HG03460 (cell line): ENCODE measurements at regions not wholly inside any gene's neighbourhood (a gene's known extent, or its start where the extent isn't known, plus 50 kb on each side); places are given as distances from the start of the nearest gene placed in this dataset.
"Not testable (repeated sequence)": the region's sequence is repeated elsewhere in the genome, so short reads cannot be mapped to it uniquely, and the experiment has no call there.

Source experiments
- ATAC-seq: cut with Tn5 transposase; IDR thresholded peaks from one replicate; pipeline ENCODE4 v1.9.1; 2021; ENCODE audit not compliant: unreplicated experiment

DNA sequence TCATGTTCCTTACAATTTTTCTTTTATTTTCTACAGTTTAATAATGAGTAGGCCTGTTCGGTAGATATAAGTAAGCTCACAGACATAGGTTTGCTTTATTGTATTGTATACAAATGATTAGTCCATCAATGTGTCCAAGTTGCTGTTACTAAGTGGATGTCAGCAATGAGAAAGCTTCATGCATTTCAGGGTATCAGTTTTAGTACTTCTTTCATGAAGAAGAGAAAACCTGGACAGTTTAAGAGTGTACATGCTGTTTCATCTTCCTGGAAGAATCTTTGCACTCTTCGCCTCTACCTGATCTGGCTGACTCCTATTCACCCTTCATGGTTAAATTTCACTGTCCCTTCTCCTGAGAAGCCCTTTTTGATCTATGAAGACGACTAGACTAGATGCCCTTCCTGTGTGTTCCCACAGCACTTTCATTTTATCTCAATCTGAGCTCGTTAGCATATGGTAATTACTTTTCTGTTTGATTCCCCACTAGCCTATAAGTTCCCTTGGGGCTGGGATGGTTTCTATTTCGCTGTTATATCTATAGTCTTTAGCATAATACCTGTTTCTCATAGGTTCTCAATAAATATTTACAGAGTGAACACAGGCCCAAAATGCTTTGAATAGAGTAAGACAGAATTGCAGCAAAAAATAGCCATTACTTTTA is 70.7 kb downstream of the CETN3 start:
- peak; percentile 97 for ATAC-seq

GRCh38 chr5:90337449-90338052 is 72.0 kb downstream of the CETN3 start:
- no peak for ATAC-seq

GRCh38 chr5:90336752-90337151 is 72.8 kb downstream of the CETN3 start:
- ATAC-seq, result no peak

GRCh38 chr5:90334741-90335140 is 74.8 kb downstream of the CETN3 start:
- ATAC-seq, result no peak

DNA sequence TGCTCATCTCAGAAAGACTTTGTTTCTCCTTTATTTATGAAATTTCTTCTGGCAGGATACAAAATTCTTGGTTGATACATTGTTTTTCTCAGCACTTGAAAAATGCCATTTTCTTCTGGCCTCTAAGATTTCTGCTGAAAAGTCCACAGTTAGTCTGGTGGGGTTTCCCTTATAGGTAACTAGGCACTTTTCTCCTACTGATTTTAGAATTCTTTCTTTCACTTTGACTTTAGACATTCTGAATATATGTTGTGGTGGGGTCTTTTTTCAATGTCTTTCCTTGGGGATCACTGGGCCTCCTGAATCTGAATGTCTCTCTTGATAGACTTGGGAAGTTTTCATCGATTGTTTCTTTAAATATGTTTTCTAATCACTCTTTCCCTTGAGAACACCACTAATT is 79.6 kb downstream of the CETN3 start:
- ATAC-seq, result no peak

- no peak for ATAC-seq
Observed at GRCh38 chr5:90326995-90327394, 82.6 kb downstream of the CETN3 start.

DNA sequence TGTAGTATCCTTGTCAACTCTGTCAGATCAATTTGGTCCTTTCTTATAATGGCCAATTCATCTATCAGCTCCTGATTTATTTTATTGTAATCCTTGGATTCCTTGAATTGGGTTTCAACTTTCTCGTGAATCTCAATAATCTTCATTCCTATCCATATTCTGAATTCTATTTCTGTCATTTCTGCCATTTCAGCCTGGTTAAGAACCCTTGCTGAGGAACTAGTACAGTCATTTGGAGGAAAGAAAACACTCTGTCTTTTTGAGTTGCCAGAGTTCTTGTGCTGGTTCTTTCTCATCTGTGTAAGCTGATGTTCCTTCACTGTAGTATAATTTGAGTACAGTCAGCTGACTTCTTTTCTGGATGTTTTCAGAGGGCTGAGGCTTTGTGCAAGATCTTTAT is 84.5 kb downstream of the CETN3 start:
- ATAC-seq, result no peak

- not testable (repeated sequence) for ATAC-seq
Observed at GRCh38 chr5:90320348-90320747, 89.2 kb downstream of the CETN3 start.

DNA sequence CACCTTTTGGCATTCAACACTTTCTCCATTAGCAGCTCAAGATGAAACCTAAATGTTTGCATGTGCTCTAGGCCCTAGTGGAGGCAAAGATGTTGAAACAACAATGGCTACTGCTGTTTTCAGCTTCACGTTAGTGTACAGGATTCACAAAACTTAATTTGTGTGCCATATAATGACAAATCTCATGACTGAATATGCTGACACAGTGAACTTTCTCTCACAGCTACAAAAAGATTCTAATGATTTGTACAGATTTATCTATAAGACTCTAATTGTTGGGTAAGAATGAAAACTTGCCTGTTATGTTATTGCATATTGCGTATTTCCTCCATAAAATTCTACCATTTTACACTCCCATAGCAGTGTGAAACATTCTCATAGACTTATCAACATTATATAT is 97.5 kb downstream of the CETN3 start:
- ATAC-seq, result no peak

DNA sequence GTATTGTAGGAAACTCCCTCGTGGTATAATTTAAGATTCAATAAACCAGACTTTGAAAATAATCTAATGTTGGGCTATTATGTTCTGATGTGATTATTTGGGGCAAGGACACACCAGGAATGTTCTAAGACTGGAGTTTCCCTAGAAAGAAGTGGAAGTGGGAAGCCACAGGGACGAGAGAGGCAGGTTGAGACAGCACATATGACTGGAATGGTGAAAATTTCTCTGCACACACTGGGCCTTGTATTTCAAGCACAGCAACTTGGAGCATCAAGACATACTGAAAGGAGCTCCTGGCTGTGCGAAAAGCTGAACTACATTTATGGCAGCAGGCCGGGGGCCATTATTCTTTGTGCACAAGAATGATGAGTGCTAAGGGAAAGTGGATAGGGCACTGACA is 98.2 kb downstream of the CETN3 start:
- no peak for ATAC-seq

DNA sequence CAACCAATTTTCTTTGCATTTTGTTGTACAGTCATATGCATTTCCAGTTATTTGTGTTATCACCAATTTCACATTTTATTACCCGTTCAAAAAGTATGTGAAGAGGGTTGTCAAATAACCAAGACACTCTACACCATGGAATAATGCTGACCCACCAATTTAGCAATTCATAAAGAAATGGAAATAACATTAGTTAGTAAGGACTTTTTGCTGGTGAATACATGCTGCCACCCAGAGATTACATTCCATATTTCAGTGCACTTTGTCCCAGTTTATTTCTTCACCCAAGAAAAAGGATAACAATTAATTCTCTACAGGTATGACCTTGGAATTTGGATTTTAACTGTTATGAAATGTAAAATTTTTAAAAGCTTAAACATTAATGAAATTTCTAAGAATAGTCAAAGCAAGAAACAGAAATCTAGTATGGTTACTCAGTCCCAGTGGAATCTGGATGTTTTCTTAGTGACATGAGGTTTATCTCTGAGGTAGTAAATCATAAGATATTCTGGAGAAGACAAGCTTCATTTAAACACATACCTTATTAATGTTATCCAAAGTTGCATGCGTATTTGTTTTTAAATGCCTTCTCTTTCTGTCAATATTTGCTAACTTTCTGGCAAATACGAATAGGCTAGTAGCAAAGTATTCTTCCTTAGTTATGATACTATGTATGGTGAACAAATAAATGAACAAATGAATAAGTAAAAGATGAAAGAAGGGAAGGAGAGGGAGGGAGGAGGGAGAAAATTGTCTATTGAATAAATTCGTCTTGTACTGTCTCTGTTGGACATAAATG is 100.6 kb downstream of the CETN3 start:
- ATAC-seq, result no peak

DNA sequence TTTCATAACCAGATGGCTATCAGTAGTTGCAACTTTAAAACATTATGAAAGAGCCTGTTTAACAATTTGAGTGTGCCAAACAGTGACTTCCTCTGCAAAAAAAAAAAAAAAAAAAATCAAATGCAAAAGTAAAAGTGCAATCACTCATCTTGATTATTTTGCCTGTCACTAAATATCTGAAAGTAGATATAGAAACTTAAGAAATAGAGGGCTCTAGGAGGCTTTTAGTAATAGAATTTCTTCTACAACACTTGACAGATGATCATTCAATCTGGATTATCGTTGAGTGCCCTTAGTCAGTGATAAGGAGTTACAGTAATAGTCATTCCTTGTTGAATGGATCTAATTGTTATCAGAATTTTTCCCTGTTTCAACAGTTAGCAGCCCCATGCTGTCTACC is 101.8 kb downstream of the CETN3 start:
- ATAC-seq, result no peak

DNA sequence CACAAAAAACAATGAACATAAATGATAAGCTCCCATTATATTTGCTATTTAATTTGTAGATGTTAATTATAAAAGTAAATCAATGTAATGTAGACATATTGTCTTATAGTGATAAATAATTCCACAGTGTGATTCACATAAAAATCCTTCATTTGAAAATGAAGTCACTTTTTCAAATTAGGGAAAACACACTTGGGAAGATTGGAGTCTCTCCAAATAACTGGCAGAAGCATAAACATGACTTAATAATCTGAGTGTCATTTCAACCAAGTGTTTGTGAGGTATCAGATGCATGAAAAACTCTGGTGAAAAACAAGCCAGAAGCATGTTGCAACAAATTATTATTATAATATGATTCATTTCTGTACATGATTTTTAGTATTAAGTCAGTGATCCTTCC is 102.2 kb downstream of the CETN3 start:
- ATAC-seq, result no peak

DNA sequence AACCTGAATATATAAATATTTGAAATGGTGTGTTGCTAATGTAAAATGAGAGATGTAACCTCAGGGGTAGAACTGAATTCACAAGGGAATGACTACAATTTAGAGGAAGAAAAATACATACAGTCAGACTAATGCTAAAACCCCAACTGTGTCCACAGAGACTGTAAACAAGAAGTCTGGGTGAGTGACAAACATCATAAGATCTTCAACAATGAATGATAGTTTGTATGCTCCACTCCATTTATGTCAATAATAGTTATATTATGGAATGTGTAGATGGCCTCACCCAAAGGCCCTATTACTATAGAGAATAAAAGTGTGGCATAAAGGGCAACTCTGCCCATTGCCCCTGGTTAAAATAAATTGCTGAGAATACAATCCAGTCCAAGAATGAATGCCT is 102.9 kb downstream of the CETN3 start:
- ATAC-seq, result no peak

DNA sequence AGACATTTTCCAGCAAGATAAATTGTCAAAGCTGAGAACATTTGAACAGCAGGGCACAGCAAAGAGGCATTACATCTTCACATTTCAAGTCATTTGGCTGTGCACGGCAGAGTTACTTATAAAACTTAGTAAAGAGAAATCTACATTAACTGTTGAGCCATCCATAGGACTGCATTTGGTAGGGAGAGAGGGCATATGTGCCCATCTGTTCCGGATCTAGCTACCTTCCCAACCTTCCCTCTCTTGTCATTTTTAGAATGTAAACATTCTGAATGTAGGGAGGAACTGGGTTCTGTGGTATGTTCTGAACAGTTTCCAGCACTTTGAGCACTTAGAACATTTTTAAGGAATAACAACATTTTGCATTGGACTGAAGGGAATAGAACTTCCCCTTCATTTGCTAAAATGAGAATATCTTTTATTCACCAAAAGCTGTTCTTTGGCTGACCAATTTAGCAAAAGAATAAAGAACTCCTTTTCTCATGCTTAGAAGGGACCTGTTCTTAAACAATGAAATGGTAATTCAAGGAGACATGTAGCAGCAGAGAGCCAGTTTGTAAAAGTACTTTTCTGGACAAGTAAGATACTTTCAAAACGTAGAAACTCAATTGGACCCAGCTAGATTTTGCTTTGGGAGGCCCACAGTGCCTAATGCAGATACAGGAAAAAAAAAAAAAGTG is 104.4 kb downstream of the CETN3 start:
- no peak for ATAC-seq

DNA sequence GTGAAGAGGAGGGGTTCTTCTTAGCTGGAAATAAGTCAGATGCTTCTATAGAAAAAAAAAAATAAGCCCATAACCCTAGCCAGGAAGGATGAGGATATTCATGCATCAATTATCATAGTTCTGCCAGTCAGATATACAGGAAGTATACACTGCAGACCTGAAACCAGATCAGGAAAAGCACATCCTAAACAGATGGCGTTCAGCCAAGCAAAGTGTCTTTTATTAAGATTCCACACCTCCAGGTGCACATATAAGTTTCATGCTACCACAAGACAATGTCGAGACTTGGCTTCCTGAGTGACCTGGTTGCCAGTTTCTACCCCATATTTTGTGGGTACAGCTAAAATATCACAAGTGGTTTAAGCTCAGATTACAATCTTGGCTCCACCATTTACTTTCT is 108.3 kb downstream of the CETN3 start:
- no peak for ATAC-seq

DNA sequence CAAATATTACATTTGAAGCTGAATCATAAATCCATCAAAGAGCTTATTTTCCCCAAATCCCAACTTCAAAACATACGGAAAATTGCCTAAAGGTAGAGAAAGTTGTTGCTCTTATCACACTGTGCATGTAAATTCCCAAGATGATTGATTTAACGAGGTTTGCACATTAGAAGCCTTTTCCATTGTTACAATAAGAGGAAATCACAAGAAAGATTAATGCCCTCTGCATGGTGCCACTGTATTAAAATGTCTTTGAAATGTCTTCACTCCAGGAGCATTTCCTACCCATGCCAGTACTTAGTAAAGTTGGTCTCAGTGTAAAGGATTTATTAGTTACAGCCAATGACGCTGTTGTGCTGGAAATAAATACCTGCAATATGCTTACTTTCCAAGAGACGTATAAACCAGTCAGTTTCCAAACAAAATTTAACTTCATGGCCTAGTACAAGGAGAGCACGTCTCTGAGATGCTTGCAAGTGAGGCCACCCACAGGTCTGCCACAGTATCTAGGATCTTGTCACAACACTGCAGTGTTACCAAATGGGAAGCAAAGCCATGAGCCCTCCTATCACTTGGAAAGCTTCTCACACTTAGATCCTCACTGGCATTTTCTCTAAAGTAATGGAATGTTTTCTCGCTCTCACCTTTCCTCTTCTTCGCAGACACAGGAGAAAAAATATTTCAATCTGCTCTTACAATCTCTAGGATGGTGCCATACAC is 112.4 kb downstream of the CETN3 start:
- no peak for ATAC-seq

GRCh38 chr5:90294604-90295003 is 115.0 kb downstream of the CETN3 start:
- no peak for ATAC-seq

DNA sequence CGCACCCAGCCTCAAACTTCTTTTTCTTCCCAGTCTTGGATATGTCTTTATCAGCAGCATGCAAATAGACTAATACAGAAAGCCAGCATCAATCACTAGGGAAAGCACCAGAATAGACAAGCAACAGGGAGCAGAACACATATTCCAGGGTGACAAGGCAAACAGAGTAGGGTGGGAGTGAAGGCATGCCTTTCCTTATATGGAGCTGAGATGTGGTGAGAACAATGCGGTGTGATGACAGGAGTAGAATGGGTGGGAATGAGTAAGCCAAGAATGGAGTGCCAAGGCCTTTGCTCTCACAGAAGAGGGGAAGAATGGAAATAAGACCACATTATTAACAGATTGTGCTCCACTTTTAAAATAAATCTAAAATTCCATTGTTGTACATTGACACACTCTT is 115.6 kb downstream of the CETN3 start:
- ATAC-seq, result no peak

- no peak for ATAC-seq
Observed at GRCh38 chr5:90290648-90291047, 118.9 kb downstream of the CETN3 start.

GRCh38 chr5:90289837-90290236 is 119.7 kb downstream of the CETN3 start:
- no peak for ATAC-seq
